Omental fat pad (tissue), 3 donors: ENCODE measurements at regions not wholly inside any gene's neighbourhood (a gene's known extent, or its start where the extent isn't known, plus 50 kb on each side); places are given as distances from the start of the nearest gene placed in this dataset.
A peak's percentile ranks its signal among the peaks of the same experiment; 100 is the strongest.
"Not testable (repeated sequence)": the region's sequence is repeated elsewhere in the genome, so short reads cannot be mapped to it uniquely, and the experiment has no call there.

Experiments
- ATAC-seq: fragments of 150-250 bp; one replicate; pipeline ENCODE4 v1.9.1; 2016; ENCODE audit warnings: mild to moderate bottlenecking, moderate library complexity; ENCODE audit not compliant: low FRiP score
- DNase-seq: peaks from one replicate; pipeline ENCODE4 v3.0.0-alpha.2; 2019; ENCODE audit warnings: low spot score
- CTCF ChIP-seq, 3 donors: fragments of 450-650 bp; IDR thresholded peaks; one replicate each; pipeline ENCODE4 v1.5.1; 2016 to 2017; ENCODE audit warnings: antibody characterized with exemption in 3 of 3, mild to moderate bottlenecking in 3 of 3, moderate library complexity in 2 of 3

- no peak for DNase-seq
- no peak for TF ChIP-seq CTCF (IDR thresholded peaks at IDR 0.05)
- ATAC-seq = no peak
Measured at GRCh38 chr3:124059580-124059979, 67.7 kb upstream of the ROPN1 start.

- ATAC-seq (peak; percentile 15), DNase-seq (no peak)
- no peak for TF ChIP-seq CTCF (IDR thresholded peaks at IDR 0.05)
Measured at GRCh38 chr3:124063197-124063909, 71.4 kb upstream of the ROPN1 start.

- no peak for ATAC-seq
- TF ChIP-seq CTCF (IDR thresholded peaks at IDR 0.05) = no peak
- no peak for DNase-seq
Measured at GRCh38 chr3:124064050-124064449, 72.1 kb upstream of the ROPN1 start.

- not testable (repeated sequence) for DNase-seq, ATAC-seq
Measured at GRCh38 chr3:124066543-124066942, 74.6 kb upstream of the ROPN1 start.

GRCh38 chr3:124069706-124070105 lies 77.8 kb upstream of the ROPN1 start:
- ATAC-seq = peak; percentile 95
- not testable (repeated sequence) for DNase-seq

GRCh38 chr3:124075090-124075489 lies 83.2 kb upstream of the ROPN1 start:
- ATAC-seq, DNase-seq: not testable (repeated sequence)

- ATAC-seq (no peak), DNase-seq (no peak)
- TF ChIP-seq CTCF (IDR thresholded peaks at IDR 0.05) = no peak
Measured at GRCh38 chr3:124075753-124076152, 83.8 kb upstream of the ROPN1 start.

GRCh38 chr3:124076235-124076634 lies 84.3 kb upstream of the ROPN1 start:
- no peak for TF ChIP-seq CTCF (IDR thresholded peaks at IDR 0.05)
- DNase-seq (no peak), ATAC-seq (no peak)
